SK-N-SH (cell line): ENCODE measurements at regions not wholly inside any gene's neighbourhood (a gene's known extent, or its start where the extent isn't known, plus 50 kb on each side); places are given as distances from the start of the nearest gene placed in this dataset.
A peak's percentile ranks its signal among the peaks of the same experiment; 100 is the strongest.

Experiments
- CTCF ChIA-PET: fragments of 300-600, 350-600 bp; formaldehyde crosslinking; extraction: SDS; loops from one replicate; lab custom pipeline; 2021; lab: Yijun Ruan, JAX
- POLR2A ChIA-PET: fragments of 350-600 bp; sonication (Branson Sonifier 250); formaldehyde crosslinking; extraction: SDS; loops from one replicate; lab custom pipeline; 2020; ENCODE audit warnings: antibody characterized with exemption, inconsistent platforms; lab: Yijun Ruan, JAX
- DNase-seq: peaks from one replicate; pipeline ENCODE4 v3.0.0; 2012
- H2AFZ ChIP-seq: fragments of 200-600 bp; sonication (generic); 2 replicates; pipeline ENCODE4 v1.8.1; 2016; ENCODE audit warnings: antibody characterized with exemption, mild to moderate bottlenecking, low read depth
- H3F3A ChIP-seq: fragments of 200-600 bp; sonication (generic); replicated peaks from 2 replicates; pipeline ENCODE3; 2016; ENCODE audit warnings: antibody characterized with exemption, mild to moderate bottlenecking; ENCODE audit not compliant: insufficient read depth
- H3K27ac ChIP-seq, 2 experiments: fragments of 200-500 bp in 1 of 2; fragments of 200-600 bp in 1 of 2; sonication (Bioruptor generic) in 1 of 2; sonication (generic), shearing (Covaris generic) in 1 of 2; 2 replicates each; pipeline versions ENCODE4 v1.5.1 to v1.6.1; 2014 to 2016; ENCODE audit warnings: low read depth in 2 of 2, inconsistent platforms in 1 of 2, low read length in 1 of 2, mild to moderate bottlenecking in 1 of 2, mixed read lengths in 1 of 2
- H3K27me3 ChIP-seq: fragments of 200-600 bp; sonication (generic), shearing (Covaris generic); 2 replicates; pipeline ENCODE4 v1.6.1; 2016; ENCODE audit warnings: mixed run types; ENCODE audit not compliant: insufficient read depth
- H3K36me3 ChIP-seq, 2 experiments: fragments of 200-500 bp in 1 of 2; fragments of 200-600 bp in 1 of 2; sonication (Bioruptor generic) in 1 of 2; sonication (generic) in 1 of 2; replicated peaks in 1 of 2; 2 replicates each; pipeline versions ENCODE3 to v1.5.1; 2014 to 2016; ENCODE audit warnings: low read length in 1 of 2, mild to moderate bottlenecking in 1 of 2; ENCODE audit not compliant: insufficient read depth in 2 of 2, control insufficient read depth in 1 of 2
- H3K4me1 ChIP-seq, 2 experiments: fragments of 200-500 bp in 1 of 2; fragments of 200-600 bp in 1 of 2; sonication (Bioruptor generic) in 1 of 2; sonication (generic), shearing (Covaris generic) in 1 of 2; 2 replicates each; pipeline versions ENCODE4 v1.5.1 to v1.6.1; 2014 to 2016; ENCODE audit warnings: low read depth in 1 of 2, low read length in 1 of 2, mixed run types in 1 of 2; ENCODE audit not compliant: insufficient read depth in 2 of 2, control insufficient read depth in 1 of 2
- H3K4me2 ChIP-seq: fragments of 200-600 bp; sonication (generic), shearing (Covaris generic); 2 replicates; pipeline ENCODE4 v1.6.1; 2017; ENCODE audit warnings: mixed run types
- H3K4me3 ChIP-seq, 2 experiments: fragments of 200-500 bp in 1 of 2; fragments of 200-600 bp in 1 of 2; sonication (Bioruptor generic) in 1 of 2; sonication (generic), shearing (Covaris generic) in 1 of 2; 2 replicates each; pipeline versions ENCODE4 v1.5.1 to v1.8.1; 2014 to 2016; ENCODE audit warnings: low read depth in 2 of 2, inconsistent platforms in 1 of 2, low read length in 1 of 2, mild to moderate bottlenecking in 1 of 2, mixed read lengths in 1 of 2, moderate library complexity in 1 of 2
- H3K79me2 ChIP-seq: fragments of 200-600 bp; sonication (generic); 2 replicates; pipeline ENCODE4 v1.8.1; 2017; ENCODE audit warnings: mild to moderate bottlenecking; ENCODE audit not compliant: insufficient read depth
- H3K9ac ChIP-seq: fragments of 200-600 bp; sonication (generic); 2 replicates; pipeline ENCODE4 v1.6.1; 2017; ENCODE audit warnings: mixed run types
- H3K9me2 ChIP-seq: fragments of 200-600 bp; sonication (generic); 2 replicates; pipeline ENCODE4 v1.6.1; 2017; ENCODE audit warnings: mixed run types
- H3K9me3 ChIP-seq: fragments of 200-600 bp; sonication (generic); 2 replicates; pipeline ENCODE4 v1.6.1; 2017; ENCODE audit warnings: mixed run types, mild to moderate bottlenecking, moderate library complexity
- H4K20me1 ChIP-seq: fragments of 200-600 bp; sonication (generic); 2 replicates; pipeline ENCODE4 v1.6.1; 2017; ENCODE audit warnings: mild to moderate bottlenecking, mixed run types; ENCODE audit not compliant: insufficient read depth
- CHD2 ChIP-seq: fragments of 150-350 bp; IDR thresholded peaks from 2 replicates; pipeline ENCODE4 v1.6.1; 2018; ENCODE audit warnings: low read length; ENCODE audit not compliant: partially characterized antibody
- ELF1 ChIP-seq: IDR thresholded peaks from 2 replicates; pipeline ENCODE4 v1.4.0; 2012
- FOSL2 ChIP-seq: IDR thresholded peaks from 2 replicates; pipeline ENCODE4 v1.4.0; 2012; ENCODE audit warnings: low read depth, mild to moderate bottlenecking, moderate library complexity, borderline replicate concordance
- FOXJ3 ChIP-seq: sonication (generic); formaldehyde crosslinking; IDR thresholded peaks from 2 replicates; pipeline ENCODE4 v1.5.1; 2020; ENCODE audit warnings: mild to moderate bottlenecking, missing genetic modification reagents
- FOXM1 ChIP-seq: IDR thresholded peaks from 2 replicates; pipeline ENCODE4 v1.4.0; 2012; ENCODE audit warnings: low read depth, mild to moderate bottlenecking
- GATA2 ChIP-seq: sonication (generic); formaldehyde crosslinking; IDR thresholded peaks from 2 replicates; pipeline ENCODE4 v1.5.0; 2020; ENCODE audit warnings: mild to moderate bottlenecking, missing genetic modification reagents
- JUND ChIP-seq: IDR thresholded peaks from 2 replicates; pipeline ENCODE4 v1.4.0; 2012
- MEF2A ChIP-seq: IDR thresholded peaks from 2 replicates; pipeline ENCODE4 v1.4.0; 2012; ENCODE audit warnings: low read depth, borderline replicate concordance
- NFIC ChIP-seq: IDR thresholded peaks from 2 replicates; pipeline ENCODE4 v1.4.0; 2012; ENCODE audit warnings: borderline replicate concordance
- NRF1 ChIP-seq: IDR thresholded peaks from 2 replicates; pipeline ENCODE4 v1.6.1; 2012; ENCODE audit warnings: low read depth, mild to moderate bottlenecking, low read length
- RCOR1 ChIP-seq: fragments of 150-350 bp; IDR thresholded peaks from 2 replicates; pipeline ENCODE4 v1.6.1; 2017; ENCODE audit warnings: antibody characterized with exemption, low read length
- RFX5 ChIP-seq: IDR thresholded peaks from 2 replicates; pipeline ENCODE4 v1.6.1; 2012; ENCODE audit warnings: mild to moderate bottlenecking, improper control_type of control experiment, low read length
- SMC3 ChIP-seq: IDR thresholded peaks from 2 replicates; pipeline ENCODE4 v1.6.1; 2012; ENCODE audit warnings: low read depth, low read length, improper control_type of control experiment
- TAF1 ChIP-seq: IDR thresholded peaks from 2 replicates; pipeline ENCODE4 v1.6.1; 2012; ENCODE audit warnings: low read depth, mild to moderate bottlenecking, low read length, moderate library complexity, borderline replicate concordance
- TEAD4 ChIP-seq: IDR thresholded peaks from 2 replicates; pipeline ENCODE4 v1.4.0; 2012; ENCODE audit warnings: mild to moderate bottlenecking, borderline replicate concordance; ENCODE audit not compliant: insufficient read depth
- WGBS: methylation state at CpG from one replicate; pipeline ENCODE4 v1.1.6; 2017; ENCODE audit warnings: low lambda C conversion rate; 5-methylcytosine and 5-hydroxymethylcytosine counted together
- TF ChIP-seq, protein P1 (sequence below): IDR thresholded peaks from 2 replicates; pipeline ENCODE4; 2012
- TF ChIP-seq, protein P2 (sequence below): IDR thresholded peaks from 2 replicates; pipeline ENCODE4 v1.6.1; 2012; ENCODE audit warnings: mild to moderate bottlenecking, low read depth, low read length, moderate library complexity
- TF ChIP-seq, protein P3 (sequence below): IDR thresholded peaks from 2 replicates; pipeline ENCODE4 v1.4.0; 2012; ENCODE audit warnings: low read depth, borderline replicate concordance
- TF ChIP-seq, protein P4 (sequence below): IDR thresholded peaks from 2 replicates; pipeline ENCODE4 v1.4.0; 2012; ENCODE audit warnings: low read depth, borderline replicate concordance

DNA sequence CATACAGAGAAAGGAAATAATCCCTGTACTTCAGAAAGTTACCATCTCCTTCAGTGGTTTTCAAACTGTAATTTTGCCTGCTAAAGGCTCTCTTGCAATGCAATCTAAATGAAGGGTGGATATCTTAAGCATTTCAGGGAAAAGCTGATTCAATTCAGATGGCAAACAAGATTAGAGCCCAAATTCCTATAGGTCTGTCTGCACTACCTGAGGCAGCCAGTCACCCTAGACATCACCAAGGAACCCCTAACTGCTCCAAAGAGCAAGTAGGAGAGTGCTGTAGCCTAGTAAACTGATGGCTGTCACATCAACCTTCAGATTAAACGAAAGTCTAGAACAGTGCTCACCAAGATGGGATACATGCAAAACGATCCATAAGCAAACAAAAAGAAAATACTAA is 138.0 kb upstream of the ANK3 start:
- H3K27ac ChIP-seq, result no peak overlapping the region
- no peak for DNase-seq
- H3K4me3 ChIP-seq, result no peak overlapping the region
- no peak overlapping the region for H3K4me2 ChIP-seq
- no peaks in the 10 kb centered on the region for H3K9me2 ChIP-seq
- H3K9me3 ChIP-seq, result no peaks in the 10 kb centered on the region
- H3K27me3 ChIP-seq, result no peaks in the 10 kb centered on the region
- H2AFZ ChIP-seq, result no peak overlapping the region
- TF ChIP-seq MEF2A, result no peak
- TF ChIP-seq NFIC, result no peak
- no peak for TF ChIP-seq SMC3
- H3K36me3 ChIP-seq, result no peaks in the 10 kb centered on the region
- H3K79me2 ChIP-seq, result no peaks in the 10 kb centered on the region
- 81% methylated on average over 2 of the region's 2 CpGs for whole genome bisulfite sequencing
- peaks cover 20% of the 10 kb centered on the region for H3F3A ChIP-seq
- ChIA-PET POLR2A (no interaction called here), CTCF (interaction anchor here (1.1 to 1.3 kb wide), 2 partner anchors 9 to 82 kb away, joined by 3 read pairs; no protein-coding TSS in a partner anchor)
- no peaks in the 10 kb centered on the region for H4K20me1 ChIP-seq
- H3K4me1 ChIP-seq, result peaks cover 6 to 18% of the 10 kb centered on the region in 2 experiments; a peak in 3 of 4 replicates
- no peak overlapping the region for H3K9ac ChIP-seq

DNA sequence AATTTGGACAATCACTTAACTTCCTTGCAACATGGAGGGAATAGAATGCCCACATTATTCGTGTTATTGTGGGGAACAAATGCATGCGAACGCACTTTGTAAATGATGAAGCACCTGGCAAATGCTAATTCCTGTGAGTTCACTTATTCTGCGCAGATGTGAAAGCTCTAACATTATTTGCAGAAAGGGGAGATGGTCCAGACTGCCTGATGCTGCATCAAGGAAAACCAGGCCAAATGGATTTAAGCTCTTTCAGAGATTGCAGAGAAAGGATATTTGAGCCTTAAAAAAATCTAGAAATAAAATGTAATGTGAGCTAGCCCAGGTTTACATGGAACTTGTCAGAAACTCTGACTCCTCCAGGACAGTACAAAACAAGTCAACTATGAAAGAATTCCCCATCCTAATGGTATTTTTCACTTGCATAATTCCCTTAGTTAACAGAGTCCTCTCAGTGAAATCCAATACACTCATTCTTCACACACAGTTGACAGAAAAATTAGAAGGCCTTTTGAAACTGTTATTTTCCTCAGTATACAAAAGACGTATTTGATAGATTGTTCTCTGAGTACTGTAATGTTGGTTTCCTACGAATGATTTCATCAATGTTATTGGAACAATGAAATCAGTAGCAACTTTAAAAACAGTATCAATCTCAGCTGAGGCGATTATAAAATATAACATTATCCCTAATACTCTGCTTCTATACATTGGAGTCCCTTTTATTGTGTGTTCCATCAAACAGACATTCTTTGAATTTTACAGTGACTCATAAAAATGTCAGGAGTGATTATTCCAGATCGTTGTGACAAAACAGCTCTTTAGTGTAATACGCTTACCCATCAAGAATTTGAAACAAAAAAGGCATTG is 136.3 kb upstream of the ANK3 start:
- DNase-seq, result no peak
- CTCF ChIA-PET, result interaction anchor here (0.8 to 2.1 kb wide), 3 partner anchors 11 to 1071 kb away, joined by 3 to 6 read pairs (median 3); no protein-coding TSS in a partner anchor
- TF ChIP-seq, protein P1, sequence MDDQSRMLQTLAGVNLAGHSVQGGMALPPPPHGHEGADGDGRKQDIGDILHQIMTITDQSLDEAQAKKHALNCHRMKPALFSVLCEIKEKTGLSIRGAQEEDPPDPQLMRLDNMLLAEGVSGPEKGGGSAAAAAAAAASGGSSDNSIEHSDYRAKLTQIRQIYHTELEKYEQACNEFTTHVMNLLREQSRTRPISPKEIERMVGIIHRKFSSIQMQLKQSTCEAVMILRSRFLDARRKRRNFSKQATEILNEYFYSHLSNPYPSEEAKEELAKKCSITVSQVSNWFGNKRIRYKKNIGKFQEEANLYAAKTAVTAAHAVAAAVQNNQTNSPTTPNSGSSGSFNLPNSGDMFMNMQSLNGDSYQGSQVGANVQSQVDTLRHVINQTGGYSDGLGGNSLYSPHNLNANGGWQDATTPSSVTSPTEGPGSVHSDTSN, result peak; percentile 96
- 0 out of 2 replicates have a peak, but pooled peaks have one; percentile 26 for TF ChIP-seq FOXM1
- no peak for TF ChIP-seq TAF1
- TF ChIP-seq, protein P2, sequence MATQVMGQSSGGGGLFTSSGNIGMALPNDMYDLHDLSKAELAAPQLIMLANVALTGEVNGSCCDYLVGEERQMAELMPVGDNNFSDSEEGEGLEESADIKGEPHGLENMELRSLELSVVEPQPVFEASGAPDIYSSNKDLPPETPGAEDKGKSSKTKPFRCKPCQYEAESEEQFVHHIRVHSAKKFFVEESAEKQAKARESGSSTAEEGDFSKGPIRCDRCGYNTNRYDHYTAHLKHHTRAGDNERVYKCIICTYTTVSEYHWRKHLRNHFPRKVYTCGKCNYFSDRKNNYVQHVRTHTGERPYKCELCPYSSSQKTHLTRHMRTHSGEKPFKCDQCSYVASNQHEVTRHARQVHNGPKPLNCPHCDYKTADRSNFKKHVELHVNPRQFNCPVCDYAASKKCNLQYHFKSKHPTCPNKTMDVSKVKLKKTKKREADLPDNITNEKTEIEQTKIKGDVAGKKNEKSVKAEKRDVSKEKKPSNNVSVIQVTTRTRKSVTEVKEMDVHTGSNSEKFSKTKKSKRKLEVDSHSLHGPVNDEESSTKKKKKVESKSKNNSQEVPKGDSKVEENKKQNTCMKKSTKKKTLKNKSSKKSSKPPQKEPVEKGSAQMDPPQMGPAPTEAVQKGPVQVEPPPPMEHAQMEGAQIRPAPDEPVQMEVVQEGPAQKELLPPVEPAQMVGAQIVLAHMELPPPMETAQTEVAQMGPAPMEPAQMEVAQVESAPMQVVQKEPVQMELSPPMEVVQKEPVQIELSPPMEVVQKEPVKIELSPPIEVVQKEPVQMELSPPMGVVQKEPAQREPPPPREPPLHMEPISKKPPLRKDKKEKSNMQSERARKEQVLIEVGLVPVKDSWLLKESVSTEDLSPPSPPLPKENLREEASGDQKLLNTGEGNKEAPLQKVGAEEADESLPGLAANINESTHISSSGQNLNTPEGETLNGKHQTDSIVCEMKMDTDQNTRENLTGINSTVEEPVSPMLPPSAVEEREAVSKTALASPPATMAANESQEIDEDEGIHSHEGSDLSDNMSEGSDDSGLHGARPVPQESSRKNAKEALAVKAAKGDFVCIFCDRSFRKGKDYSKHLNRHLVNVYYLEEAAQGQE, result no peak
- TF ChIP-seq NRF1, result no peak
- TF ChIP-seq SMC3, result no peak
- TF ChIP-seq JUND, result peak; percentile 86
- no peak for TF ChIP-seq RFX5
- TF ChIP-seq GATA2 (CRISPR knock-in tag), result no peak
- no peak for TF ChIP-seq ELF1
- TF ChIP-seq RCOR1, result no peak
- no peak for TF ChIP-seq MEF2A
- peak; percentile 81; the same call in 1 of the 2 replicates for TF ChIP-seq TEAD4
- TF ChIP-seq FOSL2, result peak; percentile 77
- TF ChIP-seq, protein P3, sequence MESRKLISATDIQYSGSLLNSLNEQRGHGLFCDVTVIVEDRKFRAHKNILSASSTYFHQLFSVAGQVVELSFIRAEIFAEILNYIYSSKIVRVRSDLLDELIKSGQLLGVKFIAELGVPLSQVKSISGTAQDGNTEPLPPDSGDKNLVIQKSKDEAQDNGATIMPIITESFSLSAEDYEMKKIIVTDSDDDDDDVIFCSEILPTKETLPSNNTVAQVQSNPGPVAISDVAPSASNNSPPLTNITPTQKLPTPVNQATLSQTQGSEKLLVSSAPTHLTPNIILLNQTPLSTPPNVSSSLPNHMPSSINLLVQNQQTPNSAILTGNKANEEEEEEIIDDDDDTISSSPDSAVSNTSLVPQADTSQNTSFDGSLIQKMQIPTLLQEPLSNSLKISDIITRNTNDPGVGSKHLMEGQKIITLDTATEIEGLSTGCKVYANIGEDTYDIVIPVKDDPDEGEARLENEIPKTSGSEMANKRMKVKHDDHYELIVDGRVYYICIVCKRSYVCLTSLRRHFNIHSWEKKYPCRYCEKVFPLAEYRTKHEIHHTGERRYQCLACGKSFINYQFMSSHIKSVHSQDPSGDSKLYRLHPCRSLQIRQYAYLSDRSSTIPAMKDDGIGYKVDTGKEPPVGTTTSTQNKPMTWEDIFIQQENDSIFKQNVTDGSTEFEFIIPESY, result no peak
- no peak for TF ChIP-seq FOXJ3 (CRISPR knock-in tag)
- TF ChIP-seq CHD2, result no peak
- TF ChIP-seq, protein P4, sequence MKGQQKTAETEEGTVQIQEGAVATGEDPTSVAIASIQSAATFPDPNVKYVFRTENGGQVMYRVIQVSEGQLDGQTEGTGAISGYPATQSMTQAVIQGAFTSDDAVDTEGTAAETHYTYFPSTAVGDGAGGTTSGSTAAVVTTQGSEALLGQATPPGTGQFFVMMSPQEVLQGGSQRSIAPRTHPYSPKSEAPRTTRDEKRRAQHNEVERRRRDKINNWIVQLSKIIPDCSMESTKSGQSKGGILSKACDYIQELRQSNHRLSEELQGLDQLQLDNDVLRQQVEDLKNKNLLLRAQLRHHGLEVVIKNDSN, result no peak

More for the DNA sequence above, 136.3 kb upstream of the ANK3 start:
- Histone ChIP-seq H3K4me2 (peak overlapping the region; percentile 7; the same call in 1 of the 2 replicates), H3K27ac (peak overlapping the region; percentile 47 to 60), H3K9me3 (no peaks in the 10 kb centered on the region), H3K79me2 (no peaks in the 10 kb centered on the region), H3K9me2 (no peaks in the 10 kb centered on the region), H3K4me3 (no peak overlapping the region; a peak in 1 of 4 replicates), H2AFZ (peak overlapping the region; percentile 66; the same call in 1 of the 2 replicates), H3K36me3 (no peaks in the 10 kb centered on the region), H3K9ac (no peak overlapping the region), H3K4me1 (peaks cover 24 to 35% of the 10 kb centered on the region in 2 experiments; a peak in 3 of 4 replicates), H3F3A (peaks cover 32% of the 10 kb centered on the region), H3K27me3 (no peaks in the 10 kb centered on the region), H4K20me1 (no peaks in the 10 kb centered on the region)
- POLR2A ChIA-PET, result no interaction called here
- WGBS, result 63% methylated on average over 9 of the region's 9 CpGs
